Activated CD4-positive, alpha-beta T cell treated with anti-CD3 and anti-CD28 coated beads, Interleukin-2, amount 50 U/mL, for 24 hours (primary cell): ENCODE measurements at regions not wholly inside any gene's neighbourhood (a gene's known extent, or its start where the extent isn't known, plus 50 kb on each side); places are given as distances from the start of the nearest gene placed in this dataset.

Experiments
- DNase-seq, 2 donors: peaks; one replicate each; pipeline ENCODE4 v3.0.0-alpha.2; 2020; ENCODE audit warnings: low read depth in 1 of 2, low spot score in 1 of 2

GRCh38 chr22:34427436-34427835 is 507.2 kb upstream of the LARGE1 start:
- no peak for DNase-seq

GRCh38 chr22:34427841-34428240 is 507.6 kb upstream of the LARGE1 start:
- DNase-seq = no peak

- DNase-seq = no peak
These were observed 509.0 kb upstream of the LARGE1 start for GRCh38 chr22:34429314-34429713.

GRCh38 chr22:34430386-34430785 is 510.1 kb upstream of the LARGE1 start:
- no peak for DNase-seq

GRCh38 chr22:34434371-34434770 is 514.1 kb upstream of the LARGE1 start:
- no peak for DNase-seq

GRCh38 chr22:34437140-34437539 is 516.9 kb upstream of the LARGE1 start:
- DNase-seq = no peak

GRCh38 chr22:34454598-34454997 is 534.3 kb upstream of the LARGE1 start:
- DNase-seq = no peak

- no peak for DNase-seq
These were observed 542.5 kb upstream of the LARGE1 start for GRCh38 chr22:34462795-34463194.

- DNase-seq = no peak
These were observed 555.6 kb upstream of the LARGE1 start for GRCh38 chr22:34475886-34476285.

GRCh38 chr22:34476762-34477161 is 556.5 kb upstream of the LARGE1 start:
- no peak for DNase-seq

- no peak for DNase-seq
These were observed 560.8 kb upstream of the LARGE1 start for GRCh38 chr22:34481090-34481489.

- DNase-seq = no peak
These were observed 566.1 kb upstream of the LARGE1 start for GRCh38 chr22:34486381-34486780.

- no peak for DNase-seq
These were observed 569.6 kb upstream of the LARGE1 start for GRCh38 chr22:34489861-34490260.

GRCh38 chr22:34490886-34491285 is 570.6 kb upstream of the LARGE1 start:
- no peak for DNase-seq

- DNase-seq = no peak
These were observed 572.5 kb upstream of the ISX start for GRCh38 chr22:34493486-34493885.

- DNase-seq = no peak
These were observed 564.5 kb upstream of the ISX start for GRCh38 chr22:34501366-34501965.

- DNase-seq = no peak
These were observed 563.1 kb upstream of the ISX start for GRCh38 chr22:34502821-34503220.

GRCh38 chr22:34508797-34509196 is 557.2 kb upstream of the ISX start:
- no peak for DNase-seq

- no peak for DNase-seq
These were observed 539.3 kb upstream of the ISX start for GRCh38 chr22:34526681-34527080.

GRCh38 chr22:34534101-34534500 is 531.9 kb upstream of the ISX start:
- no peak for DNase-seq

- DNase-seq = no peak
These were observed 498.6 kb upstream of the ISX start for GRCh38 chr22:34567367-34567766.

- DNase-seq = no peak
These were observed 495.6 kb upstream of the ISX start for GRCh38 chr22:34570408-34570807.

- no peak for DNase-seq
These were observed 486.4 kb upstream of the ISX start for GRCh38 chr22:34579519-34579918.
